GM04504 (cell line): ENCODE measurements at regions not wholly inside any gene's neighbourhood (a gene's known extent, or its start where the extent isn't known, plus 50 kb on each side); places are given as distances from the start of the nearest gene placed in this dataset.
"Not testable (repeated sequence)": the region's sequence is repeated elsewhere in the genome, so short reads cannot be mapped to it uniquely, and the experiment has no call there.

Experiments
- DNase-seq: peaks from one replicate; pipeline ENCODE4 v3.0.0-alpha.2; 2012; ENCODE audit warnings: low read depth

GRCh38 chr4:84379917-84380641, 119.0 kb downstream of the NKX6-1 start:
- peak; percentile 25 for DNase-seq

- no peak for DNase-seq
Observed at GRCh38 chr4:84378983-84379382, 120.1 kb downstream of the NKX6-1 start.

GRCh38 chr4:84378356-84378755, 120.7 kb downstream of the NKX6-1 start:
- no peak for DNase-seq

- DNase-seq, result no peak
Observed at GRCh38 chr4:84366907-84367306, 132.2 kb downstream of the NKX6-1 start.

- DNase-seq, result no peak
Observed at GRCh38 chr4:84366161-84366560, 132.9 kb downstream of the NKX6-1 start.

GRCh38 chr4:84362896-84363655, 136.0 kb downstream of the NKX6-1 start:
- no peak for DNase-seq

GRCh38 chr4:84342161-84342560, 156.9 kb downstream of the NKX6-1 start:
- no peak for DNase-seq

- no peak for DNase-seq
Observed at GRCh38 chr4:84341559-84341958, 157.5 kb downstream of the NKX6-1 start.

GRCh38 chr4:84338367-84338766, 160.7 kb downstream of the NKX6-1 start:
- DNase-seq, result no peak

- DNase-seq, result no peak
Observed at GRCh38 chr4:84336964-84337705, 162.0 kb downstream of the NKX6-1 start.

GRCh38 chr4:84327526-84327925, 171.6 kb downstream of the NKX6-1 start:
- DNase-seq, result no peak

- no peak for DNase-seq
Observed at GRCh38 chr4:84325625-84326024, 173.5 kb downstream of the NKX6-1 start.

- DNase-seq, result no peak
Observed at GRCh38 chr4:84324303-84325245, 174.5 kb downstream of the NKX6-1 start.

GRCh38 chr4:84319124-84319523, 180.0 kb downstream of the NKX6-1 start:
- DNase-seq, result peak; percentile 8

- no peak for DNase-seq
Observed at GRCh38 chr4:84317513-84317912, 181.6 kb downstream of the NKX6-1 start.

- DNase-seq, result no peak
Observed at GRCh38 chr4:84312426-84313012, 186.6 kb downstream of the NKX6-1 start.

GRCh38 chr4:84309191-84309590, 189.9 kb downstream of the NKX6-1 start:
- DNase-seq, result no peak

- DNase-seq, result not testable (repeated sequence)
Observed at GRCh38 chr4:84298719-84299254, 200.3 kb downstream of the NKX6-1 start.

- DNase-seq, result no peak
Observed at GRCh38 chr4:84298023-84298718, 200.9 kb downstream of the NKX6-1 start.

GRCh38 chr4:84291969-84292368, 207.1 kb downstream of the NKX6-1 start:
- DNase-seq, result no peak
